ENCODE measurements at regions not wholly inside any gene's neighbourhood (a gene's known extent, or its start where the extent isn't known, plus 50 kb on each side); places are given as distances from the start of the nearest gene placed in this dataset.

DNA sequence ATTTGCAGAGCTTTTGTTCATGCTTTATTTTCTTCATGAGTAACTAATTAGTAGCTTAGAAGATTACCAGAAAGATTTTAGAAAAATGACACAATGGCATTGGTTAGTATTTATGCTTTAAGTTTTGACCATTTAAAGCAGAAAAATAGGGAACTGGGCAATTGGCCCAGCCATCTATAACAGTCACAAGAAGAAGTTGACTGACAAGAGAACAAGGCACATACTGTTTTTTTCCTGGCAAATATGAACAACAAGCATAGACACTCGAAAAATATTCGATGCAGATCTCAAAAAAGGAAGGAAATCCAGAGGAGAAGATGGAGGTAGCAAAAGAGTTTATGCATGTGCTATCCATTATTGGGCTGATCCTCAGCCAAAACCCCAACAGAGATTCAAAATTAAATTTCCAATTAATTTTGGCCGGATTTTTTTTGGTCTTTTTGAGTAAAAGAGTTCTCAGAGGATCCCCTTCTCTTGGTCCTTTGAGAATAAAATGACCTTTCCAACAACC, 200.8 kb upstream of the SLC35G4 start:
- DNase-seq (ENCODE audit: low spot score): no peak
- no peak overlapping the region for H3K4me3 ChIP-seq
- TF ChIP-seq, protein P1, sequence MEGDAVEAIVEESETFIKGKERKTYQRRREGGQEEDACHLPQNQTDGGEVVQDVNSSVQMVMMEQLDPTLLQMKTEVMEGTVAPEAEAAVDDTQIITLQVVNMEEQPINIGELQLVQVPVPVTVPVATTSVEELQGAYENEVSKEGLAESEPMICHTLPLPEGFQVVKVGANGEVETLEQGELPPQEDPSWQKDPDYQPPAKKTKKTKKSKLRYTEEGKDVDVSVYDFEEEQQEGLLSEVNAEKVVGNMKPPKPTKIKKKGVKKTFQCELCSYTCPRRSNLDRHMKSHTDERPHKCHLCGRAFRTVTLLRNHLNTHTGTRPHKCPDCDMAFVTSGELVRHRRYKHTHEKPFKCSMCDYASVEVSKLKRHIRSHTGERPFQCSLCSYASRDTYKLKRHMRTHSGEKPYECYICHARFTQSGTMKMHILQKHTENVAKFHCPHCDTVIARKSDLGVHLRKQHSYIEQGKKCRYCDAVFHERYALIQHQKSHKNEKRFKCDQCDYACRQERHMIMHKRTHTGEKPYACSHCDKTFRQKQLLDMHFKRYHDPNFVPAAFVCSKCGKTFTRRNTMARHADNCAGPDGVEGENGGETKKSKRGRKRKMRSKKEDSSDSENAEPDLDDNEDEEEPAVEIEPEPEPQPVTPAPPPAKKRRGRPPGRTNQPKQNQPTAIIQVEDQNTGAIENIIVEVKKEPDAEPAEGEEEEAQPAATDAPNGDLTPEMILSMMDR (IDR thresholded peaks at IDR 0.05): no peak
- no peak overlapping the region for H3K27ac ChIP-seq

DNA sequence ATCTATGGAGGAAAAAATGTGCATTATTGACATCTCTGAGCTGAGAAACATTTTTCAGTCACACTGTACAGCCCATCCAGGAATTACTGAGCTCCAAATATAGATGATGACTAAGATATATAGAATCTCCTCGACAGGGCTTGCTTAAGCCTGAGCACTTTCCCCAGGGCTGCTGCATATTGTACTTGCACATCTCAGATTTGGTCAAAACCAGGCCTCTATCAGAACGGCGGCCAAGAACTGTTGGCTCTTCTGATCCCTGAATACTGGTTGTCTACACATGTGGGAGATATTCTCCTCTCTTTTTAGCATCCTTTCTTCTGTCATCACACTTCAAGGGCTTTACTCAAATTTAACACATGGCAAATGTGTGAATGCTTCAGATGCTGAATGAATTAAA, 201.5 kb upstream of the SLC35G4 start:
- TF ChIP-seq, protein P1 (IDR thresholded peaks at IDR 0.05): no peak
- no peak overlapping the region for H3K4me3 ChIP-seq
- H3K27ac ChIP-seq: no peak overlapping the region
- DNase-seq (ENCODE audit: low spot score): no peak

DNA sequence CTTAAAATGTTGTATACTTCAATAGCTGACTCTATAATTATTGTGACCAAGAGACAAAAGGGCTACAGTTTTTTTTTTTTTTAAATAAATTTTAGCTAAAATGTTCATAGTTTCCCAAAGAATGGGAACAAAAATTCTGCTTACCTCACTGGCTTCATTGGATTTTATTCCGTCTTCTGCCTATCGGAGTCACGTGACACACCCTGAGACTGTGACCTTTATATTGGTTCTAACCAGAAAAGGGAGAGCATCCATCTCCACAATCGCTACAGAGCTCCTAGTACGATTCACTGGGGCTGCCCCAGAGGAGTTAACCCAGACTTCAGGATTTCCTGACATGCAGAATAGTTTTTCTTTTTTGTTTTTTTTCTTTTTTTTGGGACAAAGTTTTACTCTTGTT, 203.6 kb upstream of the SLC35G4 start:
- no peak overlapping the region for H3K4me3 ChIP-seq
- no peak overlapping the region for H3K27ac ChIP-seq
- DNase-seq (ENCODE audit: low spot score): no peak
- TF ChIP-seq, protein P1 (IDR thresholded peaks at IDR 0.05): no peak

DNA sequence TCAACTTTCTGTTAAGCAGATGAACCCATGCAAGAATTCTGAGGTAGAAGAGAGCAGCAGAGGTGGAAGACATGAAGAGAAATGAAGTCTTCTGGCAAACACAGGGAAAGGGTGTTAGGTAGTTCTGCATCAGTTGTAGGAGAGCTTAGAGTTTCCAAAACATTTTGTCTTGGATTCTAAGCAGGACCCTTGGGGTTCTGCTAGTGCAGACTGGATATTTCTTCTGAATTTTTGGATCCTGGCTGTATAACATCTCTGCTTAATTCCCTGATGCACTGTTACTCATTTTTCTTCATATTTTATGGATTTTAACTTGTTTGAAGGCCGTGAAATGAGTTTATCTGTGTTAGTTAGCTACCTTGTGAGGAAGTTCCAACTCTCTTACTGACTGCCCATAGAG, 208.7 kb upstream of the SLC35G4 start:
- Histone ChIP-seq H3K27ac (no peak overlapping the region), H3K4me3 (no peak overlapping the region)
- TF ChIP-seq, protein P1 (IDR thresholded peaks at IDR 0.05): no peak
- no peak for DNase-seq (ENCODE audit: low spot score)

DNA sequence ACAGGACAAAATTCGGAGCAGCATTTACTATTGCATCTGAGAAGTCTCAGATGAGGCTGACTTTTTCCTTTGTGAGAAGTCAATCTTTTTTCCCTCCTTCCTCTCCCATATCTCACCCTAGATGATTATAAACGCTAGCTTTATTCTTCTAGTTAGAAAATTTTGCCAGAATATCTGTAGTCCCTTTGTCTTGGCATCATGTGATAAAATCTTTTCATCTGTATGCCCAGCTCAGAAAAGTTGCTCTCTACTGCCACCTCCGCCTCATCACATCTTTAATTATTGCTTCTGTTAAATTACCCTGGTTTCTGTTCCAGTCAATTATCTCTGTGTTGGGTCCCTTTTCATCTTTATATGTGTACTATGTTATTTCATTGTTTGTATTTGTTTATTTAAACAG, 210.8 kb upstream of the SLC35G4 start:
- TF ChIP-seq, protein P1 (IDR thresholded peaks at IDR 0.05): no peak
- no peak overlapping the region for H3K4me3 ChIP-seq
- H3K27ac ChIP-seq: no peak overlapping the region
- no peak for DNase-seq (ENCODE audit: low spot score)

DNA sequence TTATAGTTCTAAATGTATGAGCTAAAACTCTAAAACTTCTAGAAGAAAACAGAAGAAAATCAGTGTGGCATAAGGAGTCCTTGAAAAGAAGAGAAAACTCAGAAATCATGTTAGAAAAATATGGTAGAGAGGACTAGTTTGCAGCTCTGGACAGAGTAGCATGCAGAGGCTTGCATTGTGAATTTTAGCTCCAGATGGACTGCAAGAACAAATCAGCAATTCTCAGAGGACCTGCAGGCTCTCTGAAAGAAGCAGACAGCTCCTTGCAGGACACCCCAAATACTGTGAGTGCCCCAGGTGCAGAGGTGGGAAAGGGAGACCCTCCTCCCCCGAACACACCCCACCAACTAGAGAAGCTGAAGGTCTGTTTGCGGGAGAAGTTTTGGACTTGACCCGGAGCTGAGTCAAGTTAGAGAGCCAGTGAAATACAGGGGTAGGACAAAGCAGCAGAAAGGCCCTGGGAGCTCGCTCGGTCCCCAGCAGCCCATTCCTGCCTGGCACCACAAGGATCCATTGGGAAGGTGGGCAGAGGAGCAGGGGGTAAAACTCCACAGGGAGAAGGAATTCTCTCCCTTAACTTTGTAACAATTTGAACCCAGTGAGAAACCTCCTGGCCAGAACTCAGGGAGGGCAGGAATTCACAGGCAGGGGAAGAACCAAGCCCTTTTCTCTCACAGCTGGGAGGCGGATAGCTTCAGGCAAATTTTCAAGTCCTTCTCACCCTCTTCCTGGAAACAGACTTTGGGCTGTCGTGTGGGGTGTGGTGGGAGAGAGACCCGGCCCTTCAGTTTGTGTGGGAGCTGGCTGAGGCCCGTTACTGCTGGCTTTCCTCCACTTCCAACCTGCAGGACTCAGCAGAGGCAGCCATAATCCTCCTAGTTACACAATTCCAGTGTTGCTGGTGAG, 216.2 kb upstream of the SLC35G4 start:
- Histone ChIP-seq H3K4me3 (no peak overlapping the region), H3K27ac (no peak overlapping the region)
- DNase-seq (ENCODE audit: low spot score): no peak
- TF ChIP-seq, protein P1 (IDR thresholded peaks at IDR 0.05): no peak

DNA sequence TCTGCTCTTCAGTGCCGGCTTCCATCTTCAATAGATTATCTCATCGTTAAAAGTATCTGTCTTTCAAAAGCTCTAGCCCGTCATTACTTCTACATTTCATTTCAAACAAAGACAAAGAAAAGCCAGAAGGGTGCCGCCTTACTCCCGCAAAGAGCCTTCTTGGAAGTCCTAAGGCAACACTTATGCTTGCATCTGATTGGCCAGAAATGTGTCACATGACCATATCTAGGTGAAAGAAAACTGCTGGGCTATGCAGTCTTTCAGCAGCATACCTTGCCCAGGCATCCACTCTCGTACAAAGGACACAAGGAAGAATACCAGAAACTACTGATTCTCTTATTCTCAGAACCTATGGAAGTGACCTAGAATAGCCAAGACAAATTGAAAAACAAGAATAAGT, 217.1 kb upstream of the SLC35G4 start:
- TF ChIP-seq, protein P1 (IDR thresholded peaks at IDR 0.05): no peak

More for the DNA sequence above, 217.1 kb upstream of the SLC35G4 start:
- H3K4me3 ChIP-seq: no peak overlapping the region
- no peak for DNase-seq (ENCODE audit: low spot score)
- no peak overlapping the region for H3K27ac ChIP-seq

Measured in coronary artery (tissue), 2 donors.